GM12892 (cell line): ENCODE measurements at regions not wholly inside any gene's neighbourhood (a gene's known extent, or its start where the extent isn't known, plus 50 kb on each side); places are given as distances from the start of the nearest gene placed in this dataset.
"Not testable (repeated sequence)": the region's sequence is repeated elsewhere in the genome, so short reads cannot be mapped to it uniquely, and the experiment has no call there.

Source experiments
- POLR2A ChIP-seq: IDR thresholded peaks from 2 replicates; pipeline ENCODE4 v1.6.1; 2011; ENCODE audit warnings: low read depth, low read length, control low read depth
- POLR2AphosphoS5 ChIP-seq: IDR thresholded peaks from 2 replicates; pipeline ENCODE4 v1.6.1; 2011; ENCODE audit warnings: low read depth, low read length, control low read depth

DNA sequence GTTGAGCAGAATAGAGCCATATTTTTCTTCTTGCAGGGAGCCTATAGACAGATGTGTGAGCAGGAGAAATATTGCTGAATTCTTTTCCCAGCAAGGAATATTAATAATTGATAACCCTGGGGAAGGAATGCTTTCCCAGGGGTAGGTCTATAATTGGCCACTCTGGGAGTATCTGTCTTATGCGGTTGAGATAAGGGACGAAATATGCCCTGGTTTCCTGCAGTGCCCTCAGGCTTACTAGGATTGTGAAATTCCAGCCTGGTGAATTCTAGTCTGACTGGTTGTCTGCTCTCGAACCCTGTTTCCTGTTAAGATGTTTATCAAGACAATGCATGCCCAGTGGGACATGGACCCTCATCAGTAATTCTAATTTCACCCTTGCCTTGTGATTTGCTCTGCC lies 317.7 kb downstream of the NEK10 start:
- TF ChIP-seq POLR2A, POLR2AphosphoS5: not testable (repeated sequence)
